ENCODE measurements at regions not wholly inside any gene's neighbourhood (a gene's known extent, or its start where the extent isn't known, plus 50 kb on each side); places are given as distances from the start of the nearest gene placed in this dataset.

DNA sequence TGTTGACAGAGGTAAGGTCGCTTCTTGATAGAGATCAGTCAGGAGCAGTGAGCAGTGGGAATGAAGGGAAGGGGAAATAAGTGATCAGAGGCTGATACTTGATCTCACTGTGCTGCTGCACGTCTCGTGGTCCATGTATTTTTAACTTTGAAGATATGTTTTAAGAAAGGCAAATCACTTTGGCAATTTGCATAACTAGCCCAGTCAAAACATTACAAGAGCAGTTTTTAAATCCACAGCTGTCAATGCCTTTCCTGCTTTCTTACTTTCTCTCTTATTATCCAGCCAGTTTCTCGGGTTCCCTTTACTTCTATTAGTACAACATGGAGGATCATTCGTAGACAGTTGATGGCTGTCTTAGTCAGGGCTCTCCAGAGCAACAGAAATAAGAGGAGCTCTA, 472.8 kb downstream of the TMA16 start:
- CTCF ChIA-PET: no interaction called here
- Mint-ChIP-seq H3K4me3 (no peak overlapping the region), H3K36me3 (no peaks in the 10 kb centered on the region), H3K27me3 (ENCODE audit: low read depth) (no peaks in the 10 kb centered on the region), H3K27ac (no peak overlapping the region), H3K4me1 (peaks cover 9% of the 10 kb centered on the region), H3K9me3 (no peaks in the 10 kb centered on the region)
- DNase-seq (ENCODE audit: low spot score) (no peak), ATAC-seq (no peak)
- TF ChIP-seq ERG (CRISPR knock-in tag; IDR thresholded peaks at IDR 0.05) (no peak), SOX15 (CRISPR knock-in tag; IDR thresholded peaks at IDR 0.05) (no peak), ZNF263 (CRISPR knock-in tag; IDR thresholded peaks at IDR 0.05; ENCODE audit: low read depth) (no peak), FOXK1 (CRISPR knock-in tag; IDR thresholded peaks at IDR 0.05) (no peak), TP53 (CRISPR knock-in tag; IDR thresholded peaks at IDR 0.05) (no peak), MYBL2 (CRISPR knock-in tag; IDR thresholded peaks at IDR 0.05) (no peak), NR2C2 (CRISPR knock-in tag; IDR thresholded peaks at IDR 0.05) (no peak)
- TF ChIP-seq, protein P1, sequence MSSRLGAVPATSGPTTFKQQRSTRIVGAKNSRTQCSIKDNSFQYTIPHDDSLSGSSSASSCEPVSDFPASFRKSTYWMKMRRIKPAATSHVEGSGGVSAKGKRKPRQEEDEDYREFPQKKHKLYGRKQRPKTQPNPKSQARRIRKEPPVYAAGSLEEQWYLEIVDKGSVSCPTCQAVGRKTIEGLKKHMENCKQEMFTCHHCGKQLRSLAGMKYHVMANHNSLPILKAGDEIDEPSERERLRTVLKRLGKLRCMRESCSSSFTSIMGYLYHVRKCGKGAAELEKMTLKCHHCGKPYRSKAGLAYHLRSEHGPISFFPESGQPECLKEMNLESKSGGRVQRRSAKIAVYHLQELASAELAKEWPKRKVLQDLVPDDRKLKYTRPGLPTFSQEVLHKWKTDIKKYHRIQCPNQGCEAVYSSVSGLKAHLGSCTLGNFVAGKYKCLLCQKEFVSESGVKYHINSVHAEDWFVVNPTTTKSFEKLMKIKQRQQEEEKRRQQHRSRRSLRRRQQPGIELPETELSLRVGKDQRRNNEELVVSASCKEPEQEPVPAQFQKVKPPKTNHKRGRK (CRISPR knock-in tag; IDR thresholded peaks at IDR 0.05; ENCODE audit: borderline replicate concordance): no peak
- POLR2A ChIA-PET: no interaction called here

GRCh38 chr4:163967710-163968109, 473.2 kb downstream of the TMA16 start:
- H3K4me1 Mint-ChIP-seq: peaks cover 9% of the 10 kb centered on the region
- no peaks in the 10 kb centered on the region for H3K27me3 Mint-ChIP-seq (ENCODE audit: low read depth)
- H3K36me3 Mint-ChIP-seq: no peaks in the 10 kb centered on the region
- H3K4me3 Mint-ChIP-seq: no peak overlapping the region
- ChIA-PET POLR2A (no interaction called here), CTCF (no interaction called here)
- TF ChIP-seq, protein P2, sequence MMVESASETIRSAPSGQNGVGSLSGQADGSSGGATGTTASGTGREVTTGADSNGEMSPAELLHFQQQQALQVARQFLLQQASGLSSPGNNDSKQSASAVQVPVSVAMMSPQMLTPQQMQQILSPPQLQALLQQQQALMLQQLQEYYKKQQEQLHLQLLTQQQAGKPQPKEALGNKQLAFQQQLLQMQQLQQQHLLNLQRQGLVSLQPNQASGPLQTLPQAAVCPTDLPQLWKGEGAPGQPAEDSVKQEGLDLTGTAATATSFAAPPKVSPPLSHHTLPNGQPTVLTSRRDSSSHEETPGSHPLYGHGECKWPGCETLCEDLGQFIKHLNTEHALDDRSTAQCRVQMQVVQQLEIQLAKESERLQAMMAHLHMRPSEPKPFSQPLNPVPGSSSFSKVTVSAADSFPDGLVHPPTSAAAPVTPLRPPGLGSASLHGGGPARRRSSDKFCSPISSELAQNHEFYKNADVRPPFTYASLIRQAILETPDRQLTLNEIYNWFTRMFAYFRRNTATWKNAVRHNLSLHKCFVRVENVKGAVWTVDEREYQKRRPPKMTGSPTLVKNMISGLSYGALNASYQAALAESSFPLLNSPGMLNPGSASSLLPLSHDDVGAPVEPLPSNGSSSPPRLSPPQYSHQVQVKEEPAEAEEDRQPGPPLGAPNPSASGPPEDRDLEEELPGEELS (CRISPR knock-in tag; IDR thresholded peaks at IDR 0.05): no peak
- TF ChIP-seq, protein P1 (CRISPR knock-in tag; IDR thresholded peaks at IDR 0.05; ENCODE audit: borderline replicate concordance): no peak
- TF ChIP-seq TEAD1 (CRISPR knock-in tag; IDR thresholded peaks at IDR 0.05): no peak
- TF ChIP-seq, protein P3, sequence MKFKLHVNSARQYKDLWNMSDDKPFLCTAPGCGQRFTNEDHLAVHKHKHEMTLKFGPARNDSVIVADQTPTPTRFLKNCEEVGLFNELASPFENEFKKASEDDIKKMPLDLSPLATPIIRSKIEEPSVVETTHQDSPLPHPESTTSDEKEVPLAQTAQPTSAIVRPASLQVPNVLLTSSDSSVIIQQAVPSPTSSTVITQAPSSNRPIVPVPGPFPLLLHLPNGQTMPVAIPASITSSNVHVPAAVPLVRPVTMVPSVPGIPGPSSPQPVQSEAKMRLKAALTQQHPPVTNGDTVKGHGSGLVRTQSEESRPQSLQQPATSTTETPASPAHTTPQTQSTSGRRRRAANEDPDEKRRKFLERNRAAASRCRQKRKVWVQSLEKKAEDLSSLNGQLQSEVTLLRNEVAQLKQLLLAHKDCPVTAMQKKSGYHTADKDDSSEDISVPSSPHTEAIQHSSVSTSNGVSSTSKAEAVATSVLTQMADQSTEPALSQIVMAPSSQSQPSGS (CRISPR knock-in tag; IDR thresholded peaks at IDR 0.05; ENCODE audit: borderline replicate concordance, low read depth): no peak
- TF ChIP-seq SMAD3 (CRISPR knock-in tag; IDR thresholded peaks at IDR 0.05; ENCODE audit: borderline replicate concordance): no peak
- TF ChIP-seq HMGXB4 (CRISPR knock-in tag; IDR thresholded peaks at IDR 0.05): no peak
- no peak for TF ChIP-seq USF1 (CRISPR knock-in tag; IDR thresholded peaks at IDR 0.05)
- no peaks in the 10 kb centered on the region for H3K9me3 Mint-ChIP-seq
- no peak for ATAC-seq
- no peak for DNase-seq (ENCODE audit: low spot score)
- H3K27ac Mint-ChIP-seq: no peak overlapping the region

All from WTC11 (cell line).